ENCODE measurements at regions not wholly inside any gene's neighbourhood (a gene's known extent, or its start where the extent isn't known, plus 50 kb on each side); places are given as distances from the start of the nearest gene placed in this dataset.

- Histone ChIP-seq H3K4me3 (ENCODE audit: low read length) (no peak overlapping the region), H2AFZ (ENCODE audit: low read depth, low read length) (no peak overlapping the region), H3K4me1 (ENCODE audit: insufficient read depth, low read length) (no peaks in the 10 kb centered on the region), H3K9me3 (ENCODE audit: low read length) (no peaks in the 10 kb centered on the region), H3K36me3 (ENCODE audit: insufficient read depth, low read length) (no peaks in the 10 kb centered on the region), H3K27me3 (ENCODE audit: insufficient read depth, low read length) (no peaks in the 10 kb centered on the region)
Observed at GRCh38 chr2:128494640-128495321, 176.1 kb upstream of the HS6ST1 start.

DNA sequence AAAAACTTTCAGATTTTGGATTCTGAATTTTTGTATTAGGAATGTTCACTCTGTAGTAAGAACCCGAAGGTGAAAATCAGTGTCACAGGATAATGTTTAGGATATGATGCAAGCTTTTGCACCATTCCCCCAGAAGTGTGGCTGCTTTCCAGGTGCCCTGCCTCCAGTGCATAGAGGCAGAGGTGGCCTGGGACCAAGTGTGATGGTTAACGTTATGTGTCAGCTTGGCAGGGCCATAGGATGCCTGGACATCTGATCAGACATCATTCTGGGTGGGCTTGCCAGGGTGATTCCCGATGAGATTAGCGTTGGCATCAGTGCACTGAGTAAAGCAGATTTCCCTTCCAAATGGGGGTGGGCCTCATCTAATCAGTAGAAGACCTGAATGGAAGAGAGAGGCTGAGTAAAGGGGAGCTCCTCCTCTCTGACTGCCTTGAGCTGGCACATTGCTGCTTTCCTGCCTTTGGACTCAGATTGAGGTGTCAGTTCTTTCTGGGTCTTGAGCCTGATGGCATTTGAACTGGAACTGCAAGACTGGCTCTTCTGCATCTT, 177.4 kb upstream of the HS6ST1 start:
- Histone ChIP-seq H3K27me3 (ENCODE audit: insufficient read depth, low read length) (no peaks in the 10 kb centered on the region), H3K9me3 (ENCODE audit: low read length) (no peaks in the 10 kb centered on the region), H3K4me3 (ENCODE audit: low read length) (no peak overlapping the region), H2AFZ (ENCODE audit: low read depth, low read length) (no peak overlapping the region), H3K4me1 (ENCODE audit: insufficient read depth, low read length) (no peaks in the 10 kb centered on the region), H3K36me3 (ENCODE audit: insufficient read depth, low read length) (no peaks in the 10 kb centered on the region)

DNA sequence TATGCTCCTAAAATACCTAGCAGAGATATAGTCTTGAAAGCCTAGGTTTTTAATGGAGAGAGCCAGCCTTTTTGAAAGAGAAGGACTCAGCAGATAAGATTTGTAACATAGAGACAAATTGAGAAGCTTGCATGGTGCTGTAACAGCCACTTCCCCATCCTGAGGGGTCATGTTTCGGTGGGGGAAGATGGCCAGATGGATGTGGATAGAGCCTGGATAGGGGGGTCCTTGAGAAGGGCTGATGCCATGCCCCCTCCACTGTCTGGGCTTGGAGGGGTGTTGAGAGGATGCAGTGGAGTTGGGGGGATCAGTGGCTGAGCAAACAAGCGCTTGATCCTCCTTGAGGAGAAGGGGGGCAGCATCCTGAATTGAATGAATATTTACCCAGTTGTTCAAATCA, 178.0 kb upstream of the HS6ST1 start:
- Histone ChIP-seq H3K4me1 (ENCODE audit: insufficient read depth, low read length) (no peaks in the 10 kb centered on the region), H3K4me3 (ENCODE audit: low read length) (no peak overlapping the region), H3K9me3 (ENCODE audit: low read length) (no peaks in the 10 kb centered on the region), H3K27me3 (ENCODE audit: insufficient read depth, low read length) (no peaks in the 10 kb centered on the region), H2AFZ (ENCODE audit: low read depth, low read length) (no peak overlapping the region), H3K36me3 (ENCODE audit: insufficient read depth, low read length) (no peaks in the 10 kb centered on the region)

- H3K9me3 ChIP-seq (ENCODE audit: low read length): no peaks in the 10 kb centered on the region
- no peaks in the 10 kb centered on the region for H3K36me3 ChIP-seq (ENCODE audit: insufficient read depth, low read length)
- no peaks in the 10 kb centered on the region for H3K27me3 ChIP-seq (ENCODE audit: insufficient read depth, low read length)
- no peaks in the 10 kb centered on the region for H3K4me1 ChIP-seq (ENCODE audit: insufficient read depth, low read length)
- H3K4me3 ChIP-seq (ENCODE audit: low read length): no peak overlapping the region
- no peak overlapping the region for H2AFZ ChIP-seq (ENCODE audit: low read depth, low read length)
Observed at GRCh38 chr2:128497461-128497860, 178.8 kb upstream of the HS6ST1 start.

GRCh38 chr2:128498086-128498485, 179.4 kb upstream of the HS6ST1 start:
- Histone ChIP-seq H3K4me3 (ENCODE audit: low read length) (no peak overlapping the region), H3K27me3 (ENCODE audit: insufficient read depth, low read length) (no peaks in the 10 kb centered on the region), H2AFZ (ENCODE audit: low read depth, low read length) (no peak overlapping the region), H3K36me3 (ENCODE audit: insufficient read depth, low read length) (no peaks in the 10 kb centered on the region), H3K9me3 (ENCODE audit: low read length) (no peaks in the 10 kb centered on the region), H3K4me1 (ENCODE audit: insufficient read depth, low read length) (no peaks in the 10 kb centered on the region)

DNA sequence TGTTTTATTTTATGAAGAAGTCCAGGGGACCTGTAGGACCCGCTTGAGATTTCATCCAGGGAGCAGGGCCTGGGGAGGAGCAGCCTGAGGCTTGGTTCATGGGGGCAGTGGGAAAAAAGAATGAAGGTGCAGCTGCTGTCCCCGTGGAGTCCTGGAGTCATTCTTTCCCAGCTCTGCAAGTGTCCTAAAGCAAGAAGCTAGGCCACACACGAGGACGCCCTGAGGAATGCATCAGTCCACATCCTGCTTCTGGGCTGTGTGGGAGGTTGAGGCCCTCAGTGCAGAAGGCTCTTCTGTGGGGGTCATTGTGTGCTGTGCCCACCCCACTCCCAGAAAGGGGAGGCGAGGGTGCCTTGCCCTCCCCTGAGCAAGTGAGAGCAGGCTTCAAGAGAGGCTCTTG, 179.9 kb upstream of the HS6ST1 start:
- no peak overlapping the region for H2AFZ ChIP-seq (ENCODE audit: low read depth, low read length)
- H3K36me3 ChIP-seq (ENCODE audit: insufficient read depth, low read length): no peaks in the 10 kb centered on the region
- H3K4me3 ChIP-seq (ENCODE audit: low read length): no peak overlapping the region
- H3K27me3 ChIP-seq (ENCODE audit: insufficient read depth, low read length): no peaks in the 10 kb centered on the region
- H3K9me3 ChIP-seq (ENCODE audit: low read length): no peaks in the 10 kb centered on the region
- H3K4me1 ChIP-seq (ENCODE audit: insufficient read depth, low read length): no peaks in the 10 kb centered on the region

DNA sequence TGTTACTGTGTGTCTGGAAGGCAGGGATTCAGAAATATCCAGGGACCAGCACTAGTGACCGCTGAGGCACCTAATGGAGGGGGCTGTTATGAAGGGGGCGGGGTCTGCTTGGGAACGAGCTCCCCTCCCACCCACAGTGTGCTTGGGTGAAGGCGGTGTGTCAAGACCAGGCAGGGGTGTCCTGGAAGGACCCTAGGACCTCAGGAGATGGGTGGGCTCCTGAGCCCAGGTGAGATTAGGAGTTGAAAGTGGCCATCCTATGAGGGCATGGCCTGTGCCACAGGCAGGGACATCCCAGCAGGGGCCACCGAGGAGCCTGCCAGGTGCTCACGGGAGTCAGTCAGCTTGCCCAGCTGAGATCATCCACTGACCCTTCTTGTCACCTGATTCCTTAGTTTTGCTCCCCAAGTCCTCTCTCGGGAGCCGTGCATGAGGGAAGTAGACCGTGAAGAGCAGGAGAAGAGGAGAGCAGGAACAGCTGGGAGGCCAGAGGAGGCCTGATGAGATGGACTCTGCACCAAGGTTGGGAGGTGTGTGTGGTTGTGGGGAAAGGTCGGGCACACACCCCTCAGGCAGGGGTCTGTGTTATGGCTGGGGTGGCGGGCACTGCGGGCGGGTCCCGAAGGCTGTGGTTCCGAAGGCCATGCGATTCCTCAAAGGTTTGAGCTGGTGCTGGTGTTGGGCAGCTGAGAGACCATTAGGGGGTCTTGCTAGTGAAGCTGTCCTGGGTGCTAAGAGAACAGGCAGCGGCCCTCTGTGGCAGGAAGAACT, 180.9 kb upstream of the HS6ST1 start:
- no peak overlapping the region for H3K4me3 ChIP-seq (ENCODE audit: low read length)
- H3K9me3 ChIP-seq (ENCODE audit: low read length): no peaks in the 10 kb centered on the region
- H3K4me1 ChIP-seq (ENCODE audit: insufficient read depth, low read length): no peaks in the 10 kb centered on the region
- H3K36me3 ChIP-seq (ENCODE audit: insufficient read depth, low read length): no peaks in the 10 kb centered on the region
- H3K27me3 ChIP-seq (ENCODE audit: insufficient read depth, low read length): no peaks in the 10 kb centered on the region
- no peak overlapping the region for H2AFZ ChIP-seq (ENCODE audit: low read depth, low read length)

DNA sequence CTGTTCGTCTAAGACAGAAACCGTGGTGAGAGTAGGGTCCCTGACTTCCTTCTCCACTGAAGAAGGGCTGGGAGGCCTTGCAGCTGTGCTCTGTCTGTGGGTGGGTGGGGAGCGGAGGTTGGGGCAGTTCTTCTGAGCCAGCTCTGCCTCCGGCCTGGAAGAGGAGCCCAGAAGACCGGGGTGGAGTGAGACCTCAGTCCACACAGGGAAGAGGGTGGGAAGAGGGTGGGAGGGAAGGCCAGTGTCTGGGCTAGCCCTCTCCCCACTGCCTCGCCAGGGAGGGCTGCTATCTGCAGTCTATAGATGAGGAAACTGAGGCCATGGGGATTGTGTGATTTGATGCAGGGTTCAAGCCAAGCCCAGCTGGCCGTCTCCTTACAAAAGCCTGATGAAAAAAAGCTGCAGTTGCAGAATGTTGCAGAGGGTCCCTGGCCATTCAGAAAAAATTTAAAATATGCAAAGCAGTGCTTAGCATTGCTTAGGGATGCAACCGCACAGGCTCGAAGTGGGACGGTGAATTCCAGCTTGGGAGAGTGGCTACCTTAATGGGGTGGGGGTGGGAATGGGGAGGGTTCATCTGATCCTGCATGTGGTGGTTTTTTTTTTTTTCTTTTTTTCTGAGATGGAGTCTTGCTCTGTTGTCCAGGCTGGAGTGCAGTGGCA, 181.6 kb upstream of the HS6ST1 start:
- no peaks in the 10 kb centered on the region for H3K4me1 ChIP-seq (ENCODE audit: insufficient read depth, low read length)
- H3K27me3 ChIP-seq (ENCODE audit: insufficient read depth, low read length): no peaks in the 10 kb centered on the region
- H3K9me3 ChIP-seq (ENCODE audit: low read length): no peaks in the 10 kb centered on the region
- H2AFZ ChIP-seq (ENCODE audit: low read depth, low read length): no peak overlapping the region
- no peaks in the 10 kb centered on the region for H3K36me3 ChIP-seq (ENCODE audit: insufficient read depth, low read length)
- no peak overlapping the region for H3K4me3 ChIP-seq (ENCODE audit: low read length)

DNA sequence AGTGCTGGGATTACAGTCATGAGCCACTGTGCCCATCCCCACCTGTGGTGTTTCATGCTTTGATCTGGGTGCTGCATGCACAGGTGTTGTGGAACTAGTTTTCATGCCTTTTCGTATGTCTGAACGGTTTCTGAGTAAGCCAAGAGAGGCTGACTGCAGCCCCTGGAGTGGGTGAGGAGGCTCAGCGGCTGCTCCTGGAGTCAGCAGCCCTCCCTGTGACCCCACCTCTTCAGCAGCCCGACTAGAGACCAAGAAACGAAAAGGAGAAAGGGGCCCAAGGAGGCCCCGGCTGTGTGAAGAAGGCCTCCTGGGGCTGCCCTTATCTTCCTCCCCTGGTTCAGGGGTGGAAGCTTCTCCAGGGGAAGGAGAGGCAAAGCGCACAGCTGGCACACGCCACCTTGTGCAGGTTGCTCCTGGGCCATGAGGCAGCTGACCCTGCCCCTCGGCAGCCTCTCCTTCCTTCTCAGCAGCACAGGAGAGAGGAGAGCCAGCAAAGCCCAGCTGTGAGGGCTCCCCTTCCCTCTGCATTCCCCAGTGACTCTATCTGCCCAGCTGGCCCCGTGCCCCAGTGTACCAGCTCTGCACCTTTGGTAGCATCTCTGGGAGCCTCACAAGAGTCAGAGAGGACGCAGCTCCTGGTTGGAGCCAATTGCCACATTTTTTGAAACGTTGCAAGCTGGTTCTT, 182.5 kb upstream of the HS6ST1 start:
- Histone ChIP-seq H2AFZ (ENCODE audit: low read depth, low read length) (no peak overlapping the region), H3K4me3 (ENCODE audit: low read length) (no peak overlapping the region), H3K27me3 (ENCODE audit: insufficient read depth, low read length) (no peaks in the 10 kb centered on the region), H3K4me1 (ENCODE audit: insufficient read depth, low read length) (no peaks in the 10 kb centered on the region), H3K9me3 (ENCODE audit: low read length) (no peaks in the 10 kb centered on the region), H3K36me3 (ENCODE audit: insufficient read depth, low read length) (no peaks in the 10 kb centered on the region)

DNA sequence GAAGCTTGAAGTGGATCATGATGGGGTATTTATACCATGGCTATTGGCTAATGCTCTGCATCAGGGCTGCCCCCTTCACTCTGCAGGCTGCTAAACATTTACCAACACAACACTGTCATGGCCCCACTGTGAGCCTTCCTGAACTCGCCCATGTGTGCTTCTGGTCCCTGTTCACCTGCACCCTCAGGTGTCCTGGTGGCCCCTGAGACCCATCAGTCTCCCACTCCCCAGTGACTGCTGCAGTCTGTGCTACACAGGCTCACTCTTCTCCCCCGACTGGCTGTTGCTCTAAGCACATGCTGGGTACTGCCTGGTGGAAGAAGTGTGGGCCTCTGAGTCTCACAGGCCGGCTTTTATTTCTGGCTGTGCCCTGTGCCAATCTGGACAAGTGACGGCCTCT, 183.0 kb upstream of the HS6ST1 start:
- Histone ChIP-seq H3K27me3 (ENCODE audit: insufficient read depth, low read length) (no peaks in the 10 kb centered on the region), H3K36me3 (ENCODE audit: insufficient read depth, low read length) (no peaks in the 10 kb centered on the region), H3K4me1 (ENCODE audit: insufficient read depth, low read length) (no peaks in the 10 kb centered on the region), H3K4me3 (ENCODE audit: low read length) (no peak overlapping the region), H2AFZ (ENCODE audit: low read depth, low read length) (no peak overlapping the region), H3K9me3 (ENCODE audit: low read length) (no peaks in the 10 kb centered on the region)

DNA sequence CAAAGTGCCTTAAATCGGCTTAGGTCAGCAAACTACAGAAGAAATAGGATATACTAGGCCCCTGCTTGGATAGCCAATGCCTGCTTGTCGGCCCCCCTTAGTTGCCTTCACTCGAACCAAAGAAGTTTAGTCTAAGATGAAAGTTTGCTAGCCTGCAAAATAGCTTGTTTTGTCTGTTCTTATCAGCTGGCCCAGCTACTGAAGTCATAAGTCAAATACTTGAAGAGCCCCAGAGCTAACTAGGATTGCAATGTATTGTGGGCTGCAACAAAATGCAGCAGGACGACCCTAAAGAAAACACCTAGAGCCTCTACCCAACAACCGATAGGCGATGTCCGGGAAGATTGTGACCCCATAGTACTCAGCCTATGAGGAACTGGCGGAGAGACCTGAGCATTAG, 183.5 kb upstream of the HS6ST1 start:
- no peaks in the 10 kb centered on the region for H3K36me3 ChIP-seq (ENCODE audit: insufficient read depth, low read length)
- no peaks in the 10 kb centered on the region for H3K9me3 ChIP-seq (ENCODE audit: low read length)

DNA sequence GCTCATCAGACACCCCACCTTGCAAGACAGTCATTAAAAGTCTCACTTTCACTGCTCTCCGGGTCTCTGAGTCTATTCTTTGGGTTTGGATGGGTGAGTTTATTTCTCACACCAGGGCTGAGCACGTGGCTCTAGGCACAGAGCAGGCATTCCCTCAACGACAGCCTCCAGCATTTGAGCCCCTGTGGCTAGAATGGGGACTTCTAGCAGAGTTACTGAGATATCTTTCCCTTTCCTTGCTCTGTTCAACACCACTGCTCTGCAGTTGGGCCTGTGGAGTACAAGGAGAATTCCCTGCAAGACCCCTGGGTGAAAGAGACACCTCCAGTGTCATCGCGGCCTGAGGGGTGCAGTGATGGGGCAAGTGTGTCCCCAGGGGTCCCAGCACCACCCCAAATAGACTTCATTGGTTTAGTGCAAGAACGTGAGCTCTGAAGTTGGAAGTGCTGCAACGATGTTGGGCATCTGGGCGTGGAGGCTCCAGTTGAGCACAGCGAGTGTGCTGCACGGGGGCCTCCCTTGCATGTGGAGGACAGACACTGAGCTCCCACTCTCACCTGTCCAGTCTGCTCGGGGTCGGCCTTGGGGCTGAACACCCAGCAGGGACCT, 184.1 kb upstream of the HS6ST1 start:
- Histone ChIP-seq H3K9me3 (ENCODE audit: low read length) (no peaks in the 10 kb centered on the region), H2AFZ (ENCODE audit: low read depth, low read length) (no peak overlapping the region), H3K27me3 (ENCODE audit: insufficient read depth, low read length) (no peaks in the 10 kb centered on the region), H3K36me3 (ENCODE audit: insufficient read depth, low read length) (no peaks in the 10 kb centered on the region), H3K4me1 (ENCODE audit: insufficient read depth, low read length) (no peaks in the 10 kb centered on the region), H3K4me3 (ENCODE audit: low read length) (no peak overlapping the region)

More for the DNA sequence above, 183.5 kb upstream of the HS6ST1 start:
- H3K27me3 ChIP-seq (ENCODE audit: insufficient read depth, low read length): no peaks in the 10 kb centered on the region
- H3K4me1 ChIP-seq (ENCODE audit: insufficient read depth, low read length): no peaks in the 10 kb centered on the region
- no peak overlapping the region for H2AFZ ChIP-seq (ENCODE audit: low read depth, low read length)
- no peak overlapping the region for H3K4me3 ChIP-seq (ENCODE audit: low read length)
